CD4-positive, alpha-beta memory T cell (primary cell): ENCODE measurements at regions not wholly inside any gene's neighbourhood (a gene's known extent, or its start where the extent isn't known, plus 50 kb on each side); places are given as distances from the start of the nearest gene placed in this dataset.
"Not testable (repeated sequence)": the region's sequence is repeated elsewhere in the genome, so short reads cannot be mapped to it uniquely, and the experiment has no call there.

Source experiments
- CTCF ChIA-PET: fragments of 350-600 bp; sonication (Branson Sonifier 250); formaldehyde crosslinking; loops from one replicate; lab custom pipeline; 2021; ENCODE audit warnings: inconsistent platforms; ENCODE audit not compliant: partially characterized antibody; lab: Charles Lee
- POLR2A ChIA-PET: fragments of 350-600 bp; sonication (Branson Sonifier 250); formaldehyde crosslinking; loops from one replicate; lab custom pipeline; 2021; ENCODE audit not compliant: partially characterized antibody; lab: Charles Lee
- DNase-seq, 5 donors: peaks; one replicate each; pipeline versions ENCODE4 v3.0.0 to v3.0.0-alpha.2; 2020 to 2022; ENCODE audit warnings: mixed read lengths in 1 of 5
- H3K27ac ChIP-seq: one replicate; pipeline ENCODE4 v1.7.0; 2013; ENCODE audit warnings: low read depth, low read length
- H3K27me3 ChIP-seq: 2 replicates; pipeline ENCODE4 v1.7.0; 2013; ENCODE audit warnings: mild to moderate bottlenecking, low read length, moderate library complexity; ENCODE audit not compliant: insufficient read depth
- H3K36me3 ChIP-seq: 2 replicates; pipeline ENCODE4 v1.7.0; 2013; ENCODE audit warnings: mild to moderate bottlenecking, low read length, moderate library complexity; ENCODE audit not compliant: insufficient read depth
- H3K4me1 ChIP-seq: 2 replicates; pipeline ENCODE4 v1.7.0; 2013; ENCODE audit warnings: mild to moderate bottlenecking, low read length, moderate library complexity; ENCODE audit not compliant: insufficient read depth
- H3K4me3 ChIP-seq, 2 donors: one replicate each; pipeline ENCODE4 v1.7.0; 2013; ENCODE audit warnings: low read length in 2 of 2, mild to moderate bottlenecking in 1 of 2
- H3K9me3 ChIP-seq, 2 donors: one replicate each; pipeline ENCODE4 v1.7.0; 2013; ENCODE audit warnings: low read length in 2 of 2, control low read depth in 1 of 2; ENCODE audit not compliant: control insufficient read depth in 1 of 2
- H3K27ac Mint-ChIP-seq, 7 donors: one replicate each; pipeline ENCODE4 v1.8.0; 2020 to 2021; ENCODE audit warnings: mixed read lengths in 7 of 7, mild to moderate bottlenecking in 6 of 7, inconsistent platforms in 3 of 7, moderate library complexity in 3 of 7
- H3K27me3 Mint-ChIP-seq, 2 donors: one replicate each; pipeline ENCODE4 v1.8.0; 2020 to 2021; ENCODE audit warnings: mixed read lengths in 2 of 2
- H3K36me3 Mint-ChIP-seq, 2 donors: one replicate each; pipeline ENCODE4 v1.8.0; 2020 to 2021; ENCODE audit warnings: mixed read lengths in 2 of 2, inconsistent platforms in 1 of 2, mild to moderate bottlenecking in 1 of 2
- H3K4me1 Mint-ChIP-seq, 4 donors: one replicate each; pipeline ENCODE4 v1.8.0; 2020 to 2021; ENCODE audit warnings: mixed read lengths in 4 of 4, mild to moderate bottlenecking in 1 of 4
- H3K4me3 Mint-ChIP-seq, 8 donors: one replicate each; pipeline ENCODE4 v1.8.0; 2020 to 2021; ENCODE audit warnings: mixed read lengths in 8 of 8, mild to moderate bottlenecking in 7 of 8, moderate library complexity in 6 of 8, inconsistent platforms in 3 of 8
- H3K9me3 Mint-ChIP-seq, 8 donors: one replicate each; pipeline ENCODE4 v1.8.0; 2020 to 2021; ENCODE audit warnings: mixed read lengths in 8 of 8, mild to moderate bottlenecking in 5 of 8, inconsistent platforms in 3 of 8, moderate library complexity in 1 of 8
- intact Hi-C: fragments of 100-400 bp; cut with micrococcal nuclease; formaldehyde crosslinking; loops from one replicate; pipeline ENCODE4 v1.15.1; 2023

- CTCF ChIA-PET = no interaction called here
- no peak overlapping the region for H3K4me3 ChIP-seq
- no peaks in the 10 kb centered on the region for H3K4me1 Mint-ChIP-seq
- H3K27ac ChIP-seq = no peak overlapping the region
- no peaks in the 10 kb centered on the region for H3K9me3 ChIP-seq
- H3K4me1 ChIP-seq = no peaks in the 10 kb centered on the region
- POLR2A ChIA-PET = no interaction called here
- H3K4me3 Mint-ChIP-seq = no peak overlapping the region
- no peak overlapping the region for H3K27ac Mint-ChIP-seq
- no peak for DNase-seq
- H3K9me3 Mint-ChIP-seq = peaks cover 0 to 7% (median 2%) of the 10 kb centered on the region in 8 donors
- H3K27me3 Mint-ChIP-seq = peaks cover 13 to 18% of the 10 kb centered on the region in 2 donors
- H3K36me3 Mint-ChIP-seq = no peaks in the 10 kb centered on the region
- H3K36me3 ChIP-seq = no peaks in the 10 kb centered on the region
- intact Hi-C loops = no loop called here
- H3K27me3 ChIP-seq = no peaks in the 10 kb centered on the region
Measured at GRCh38 chr20:4320291-4320690, 71.2 kb upstream of the ADRA1D start.

- intact Hi-C loops = no loop called here
- no peak overlapping the region for H3K27ac Mint-ChIP-seq
Measured at GRCh38 chr20:4318891-4319290, 69.8 kb upstream of the ADRA1D start.

GRCh38 chr20:4310616-4311015 is 61.5 kb upstream of the ADRA1D start:
- H3K36me3 ChIP-seq, H3K4me3 ChIP-seq, H3K27ac Mint-ChIP-seq, H3K27me3 ChIP-seq, CTCF ChIA-PET, POLR2A ChIA-PET, DNase-seq, H3K4me1 Mint-ChIP-seq, H3K4me1 ChIP-seq, H3K36me3 Mint-ChIP-seq, intact Hi-C loops, H3K4me3 Mint-ChIP-seq, H3K9me3 ChIP-seq, H3K27ac ChIP-seq: not testable (repeated sequence)
- Mint-ChIP-seq H3K27me3 (peaks cover 9 to 13% of the 10 kb centered on the region in 2 donors), H3K9me3 (peaks cover 0 to 26% (median 16%) of the 10 kb centered on the region in 8 donors)

More at GRCh38 chr20:4318891-4319290, 69.8 kb upstream of the ADRA1D start:
- H3K4me1 ChIP-seq = no peaks in the 10 kb centered on the region
- H3K27me3 Mint-ChIP-seq = peaks cover 13 to 19% of the 10 kb centered on the region in 2 donors
- H3K4me3 ChIP-seq = no peak overlapping the region
- peaks cover 0 to 7% (median 2%) of the 10 kb centered on the region in 8 donors for H3K9me3 Mint-ChIP-seq
- POLR2A ChIA-PET = no interaction called here
- no peaks in the 10 kb centered on the region for H3K9me3 ChIP-seq
- no peaks in the 10 kb centered on the region for H3K27me3 ChIP-seq
- no peak overlapping the region for H3K4me3 Mint-ChIP-seq
- no peak for DNase-seq
- CTCF ChIA-PET = no interaction called here
- no peaks in the 10 kb centered on the region for H3K36me3 Mint-ChIP-seq
- no peaks in the 10 kb centered on the region for H3K4me1 Mint-ChIP-seq
- H3K27ac ChIP-seq = no peak overlapping the region
- H3K36me3 ChIP-seq = no peaks in the 10 kb centered on the region

- H3K9me3 Mint-ChIP-seq = peaks cover 0 to 7% (median 5%) of the 10 kb centered on the region in 8 donors
- H3K27me3 Mint-ChIP-seq = peaks cover 7 to 15% of the 10 kb centered on the region in 2 donors
- Histone ChIP-seq H3K27ac (no peak overlapping the region), H3K36me3 (no peaks in the 10 kb centered on the region), H3K4me1 (no peaks in the 10 kb centered on the region), H3K27me3 (no peaks in the 10 kb centered on the region), H3K4me3 (no peak overlapping the region), H3K9me3 (no peaks in the 10 kb centered on the region)
- CTCF ChIA-PET = no interaction called here
- no peaks in the 10 kb centered on the region for H3K4me1 Mint-ChIP-seq
- H3K36me3 Mint-ChIP-seq = no peaks in the 10 kb centered on the region
- intact Hi-C loops = no loop called here
- no peak overlapping the region for H3K4me3 Mint-ChIP-seq
- no peak overlapping the region for H3K27ac Mint-ChIP-seq
- no peak for DNase-seq
- POLR2A ChIA-PET = no interaction called here
Measured at GRCh38 chr20:4306206-4306605, 57.1 kb upstream of the ADRA1D start.

GRCh38 chr20:4305091-4305490 is 56.0 kb upstream of the ADRA1D start:
- H3K36me3 ChIP-seq = no peaks in the 10 kb centered on the region
- H3K27me3 ChIP-seq = no peaks in the 10 kb centered on the region
- H3K4me3 Mint-ChIP-seq = no peak overlapping the region
- DNase-seq = no peak
- H3K9me3 Mint-ChIP-seq = peaks cover 0 to 5% (median under 1%) of the 10 kb centered on the region in 8 donors
- ChIA-PET POLR2A (no interaction called here), CTCF (no interaction called here)
- H3K27me3 Mint-ChIP-seq = peaks cover 3 to 23% of the 10 kb centered on the region in 2 donors
- no peak overlapping the region for H3K4me3 ChIP-seq
- intact Hi-C loops = no loop called here
- no peaks in the 10 kb centered on the region for H3K4me1 Mint-ChIP-seq
- H3K27ac ChIP-seq = no peak overlapping the region
- no peak overlapping the region for H3K27ac Mint-ChIP-seq
- no peaks in the 10 kb centered on the region for H3K36me3 Mint-ChIP-seq
- no peaks in the 10 kb centered on the region for H3K4me1 ChIP-seq
- no peaks in the 10 kb centered on the region for H3K9me3 ChIP-seq

GRCh38 chr20:4304601-4305000 is 55.5 kb upstream of the ADRA1D start:
- Histone ChIP-seq H3K4me1 (no peaks in the 10 kb centered on the region), H3K9me3 (no peaks in the 10 kb centered on the region), H3K36me3 (no peaks in the 10 kb centered on the region), H3K27ac (no peak overlapping the region), H3K4me3 (no peak overlapping the region), H3K27me3 (no peaks in the 10 kb centered on the region)
- H3K27me3 Mint-ChIP-seq = peaks cover 3 to 24% of the 10 kb centered on the region in 2 donors
- no peaks in the 10 kb centered on the region for H3K36me3 Mint-ChIP-seq
- ChIA-PET CTCF (no interaction called here), POLR2A (no interaction called here)
- intact Hi-C loops = no loop called here
- peaks cover 0 to 5% (median 0%) of the 10 kb centered on the region in 8 donors for H3K9me3 Mint-ChIP-seq
- no peaks in the 10 kb centered on the region for H3K4me1 Mint-ChIP-seq
- H3K27ac Mint-ChIP-seq = no peak overlapping the region
- no peak overlapping the region for H3K4me3 Mint-ChIP-seq
- no peak for DNase-seq

- Mint-ChIP-seq H3K27me3 (peaks cover 13 to 35% of the 10 kb centered on the region in 2 donors), H3K27ac (no peak overlapping the region), H3K9me3 (peaks cover 0 to 3% (median 0%) of the 10 kb centered on the region in 8 donors), H3K4me3 (no peak overlapping the region), H3K36me3 (no peaks in the 10 kb centered on the region), H3K4me1 (no peaks in the 10 kb centered on the region)
- no peak for DNase-seq
- ChIA-PET CTCF (no interaction called here), POLR2A (no interaction called here)
- Histone ChIP-seq H3K36me3 (no peaks in the 10 kb centered on the region), H3K27ac (no peak overlapping the region), H3K9me3 (no peaks in the 10 kb centered on the region), H3K4me1 (no peaks in the 10 kb centered on the region), H3K4me3 (no peak overlapping the region), H3K27me3 (no peaks in the 10 kb centered on the region)
- intact Hi-C loops = no loop called here
Measured at GRCh38 chr20:4303136-4303535, 54.0 kb upstream of the ADRA1D start.

- H3K9me3 Mint-ChIP-seq = peaks cover 0 to 3% (median 0%) of the 10 kb centered on the region in 8 donors
- H3K36me3 Mint-ChIP-seq = no peaks in the 10 kb centered on the region
- H3K36me3 ChIP-seq = no peaks in the 10 kb centered on the region
- DNase-seq = no peak
- POLR2A ChIA-PET = no interaction called here
- no peaks in the 10 kb centered on the region for H3K4me1 Mint-ChIP-seq
- no peak overlapping the region for H3K27ac Mint-ChIP-seq
- no peak overlapping the region for H3K4me3 ChIP-seq
- intact Hi-C loops = no loop called here
- H3K27me3 ChIP-seq = no peaks in the 10 kb centered on the region
- no peaks in the 10 kb centered on the region for H3K9me3 ChIP-seq
- no peak overlapping the region for H3K4me3 Mint-ChIP-seq
- H3K27me3 Mint-ChIP-seq = peaks cover 20 to 49% of the 10 kb centered on the region in 2 donors
- H3K4me1 ChIP-seq = no peaks in the 10 kb centered on the region
- CTCF ChIA-PET = no interaction called here
- H3K27ac ChIP-seq = no peak overlapping the region
Measured at GRCh38 chr20:4300921-4301320, 51.8 kb upstream of the ADRA1D start.
